Ishikawa (cell line): ENCODE measurements at regions not wholly inside any gene's neighbourhood (a gene's known extent, or its start where the extent isn't known, plus 50 kb on each side); places are given as distances from the start of the nearest gene placed in this dataset.

Experiments used
- CEBPB ChIP-seq: IDR thresholded peaks from 2 replicates; pipeline ENCODE4 v1.6.1; 2012
- CREB1 ChIP-seq: IDR thresholded peaks from 2 replicates; pipeline ENCODE4 v1.6.1; 2012; ENCODE audit warnings: low read depth
- EP300 ChIP-seq: IDR thresholded peaks from 2 replicates; pipeline ENCODE4 v1.6.1; 2012; ENCODE audit warnings: borderline replicate concordance
- TEAD4 ChIP-seq: IDR thresholded peaks from 2 replicates; pipeline ENCODE4 v1.6.1; 2012
- TF ChIP-seq, protein P1 (sequence below): IDR thresholded peaks from 2 replicates; pipeline ENCODE4 v1.6.1; 2012; ENCODE audit warnings: low read depth, mild to moderate bottlenecking

- TF ChIP-seq TEAD4 = no peak
- TF ChIP-seq, protein P1, sequence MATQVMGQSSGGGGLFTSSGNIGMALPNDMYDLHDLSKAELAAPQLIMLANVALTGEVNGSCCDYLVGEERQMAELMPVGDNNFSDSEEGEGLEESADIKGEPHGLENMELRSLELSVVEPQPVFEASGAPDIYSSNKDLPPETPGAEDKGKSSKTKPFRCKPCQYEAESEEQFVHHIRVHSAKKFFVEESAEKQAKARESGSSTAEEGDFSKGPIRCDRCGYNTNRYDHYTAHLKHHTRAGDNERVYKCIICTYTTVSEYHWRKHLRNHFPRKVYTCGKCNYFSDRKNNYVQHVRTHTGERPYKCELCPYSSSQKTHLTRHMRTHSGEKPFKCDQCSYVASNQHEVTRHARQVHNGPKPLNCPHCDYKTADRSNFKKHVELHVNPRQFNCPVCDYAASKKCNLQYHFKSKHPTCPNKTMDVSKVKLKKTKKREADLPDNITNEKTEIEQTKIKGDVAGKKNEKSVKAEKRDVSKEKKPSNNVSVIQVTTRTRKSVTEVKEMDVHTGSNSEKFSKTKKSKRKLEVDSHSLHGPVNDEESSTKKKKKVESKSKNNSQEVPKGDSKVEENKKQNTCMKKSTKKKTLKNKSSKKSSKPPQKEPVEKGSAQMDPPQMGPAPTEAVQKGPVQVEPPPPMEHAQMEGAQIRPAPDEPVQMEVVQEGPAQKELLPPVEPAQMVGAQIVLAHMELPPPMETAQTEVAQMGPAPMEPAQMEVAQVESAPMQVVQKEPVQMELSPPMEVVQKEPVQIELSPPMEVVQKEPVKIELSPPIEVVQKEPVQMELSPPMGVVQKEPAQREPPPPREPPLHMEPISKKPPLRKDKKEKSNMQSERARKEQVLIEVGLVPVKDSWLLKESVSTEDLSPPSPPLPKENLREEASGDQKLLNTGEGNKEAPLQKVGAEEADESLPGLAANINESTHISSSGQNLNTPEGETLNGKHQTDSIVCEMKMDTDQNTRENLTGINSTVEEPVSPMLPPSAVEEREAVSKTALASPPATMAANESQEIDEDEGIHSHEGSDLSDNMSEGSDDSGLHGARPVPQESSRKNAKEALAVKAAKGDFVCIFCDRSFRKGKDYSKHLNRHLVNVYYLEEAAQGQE = no peak
- TF ChIP-seq CEBPB = no peak
- TF ChIP-seq EP300 = no peak
- no peak for TF ChIP-seq CREB1
These were observed 110.7 kb downstream of the KLF12 start for GRCh38 chr13:74023484-74023883.
